OCI-LY7 (cell line): ENCODE measurements at regions not wholly inside any gene's neighbourhood (a gene's known extent, or its start where the extent isn't known, plus 50 kb on each side); places are given as distances from the start of the nearest gene placed in this dataset.

Experiments
- BruUV-seq: library from RNA; stranded (reverse); fragments of 400-500 nt; replicated peaks from 2 replicates; lab custom pipeline; 2021; lab: Mats Ljungman, UMichigan
- CTCF ChIA-PET: fragments of 300-600 bp; sonication (Branson Sonifier 250); formaldehyde crosslinking; loops from one replicate; lab custom pipeline; 2022; ENCODE audit warnings: antibody characterized with exemption; ENCODE audit not compliant: unreplicated experiment; lab: Charles Lee
- POLR2A ChIA-PET: fragments of 300-600 bp; sonication (Branson Sonifier 250); formaldehyde crosslinking; loops from one replicate; lab custom pipeline; 2022; ENCODE audit warnings: antibody characterized with exemption; lab: Charles Lee
- DNase-seq: peaks from one replicate; pipeline ENCODE4 v3.0.0-alpha.2; 2015; ENCODE audit warnings: low spot score
- H2AFZ ChIP-seq: fragments of 200-600 bp; sonication (generic), shearing (Covaris generic); 2 replicates; pipeline ENCODE4 v1.6.1; 2014; ENCODE audit warnings: mild to moderate bottlenecking, antibody characterized with exemption, low read length, moderate library complexity
- H3K27ac ChIP-seq: fragments of 200-600 bp; sonication (generic); 2 replicates; pipeline ENCODE4 v1.5.1; 2014; ENCODE audit warnings: mixed run types, low read depth, mild to moderate bottlenecking, moderate library complexity, low read length, inconsistent platforms; ENCODE audit not compliant: poor library complexity, severe bottlenecking
- H3K36me3 ChIP-seq: fragments of 200-600 bp; sonication (generic); 2 replicates; pipeline ENCODE4 v1.6.1; 2014; ENCODE audit warnings: mild to moderate bottlenecking, antibody characterized with exemption, low read length, moderate library complexity, mixed read lengths; ENCODE audit not compliant: insufficient read depth
- H3K4me1 ChIP-seq: fragments of 200-600 bp; sonication (generic); 2 replicates; pipeline ENCODE4 v1.5.1; 2014; ENCODE audit warnings: mild to moderate bottlenecking, low read length; ENCODE audit not compliant: insufficient read depth, poor library complexity, severe bottlenecking
- H3K4me2 ChIP-seq: fragments of 200-600 bp; sonication (generic); 2 replicates; pipeline ENCODE4 v1.6.1; 2014; ENCODE audit warnings: mild to moderate bottlenecking, low read length
- H3K4me3 ChIP-seq: fragments of 200-600 bp; sonication (generic); 2 replicates; pipeline ENCODE4 v1.5.1; 2014; ENCODE audit warnings: mild to moderate bottlenecking, low read depth, low read length; ENCODE audit not compliant: poor library complexity, severe bottlenecking
- H3K79me2 ChIP-seq: fragments of 200-600 bp; sonication (generic); 2 replicates; pipeline ENCODE4 v1.6.1; 2016; ENCODE audit warnings: low read depth, mild to moderate bottlenecking, low read length, moderate library complexity, mixed read lengths; ENCODE audit not compliant: insufficient read depth
- H3K9me2 ChIP-seq: fragments of 200-600 bp; sonication (generic); 2 replicates; pipeline ENCODE4 v1.6.1; 2016; ENCODE audit warnings: mild to moderate bottlenecking, low read length, mixed read lengths; ENCODE audit not compliant: insufficient read depth
- H3K9me3 ChIP-seq: fragments of 200-600 bp; sonication (generic); 2 replicates; pipeline ENCODE4 v1.6.1; 2014; ENCODE audit warnings: mild to moderate bottlenecking, mixed run types, low read length, mixed read lengths
- H4K20me1 ChIP-seq: fragments of 200-600 bp; sonication (generic); 2 replicates; pipeline ENCODE4 v1.6.1; 2014; ENCODE audit warnings: mild to moderate bottlenecking, antibody characterized with exemption, low read length, moderate library complexity, mixed read lengths; ENCODE audit not compliant: insufficient read depth
- EZH2phosphoT487 ChIP-seq: fragments of 200-600 bp; sonication (generic); IDR thresholded peaks from 2 replicates; pipeline ENCODE4 v1.6.1; 2018; ENCODE audit warnings: low read depth, borderline replicate concordance, mild to moderate bottlenecking, mixed run types, antibody characterized with exemption, low read length, moderate library complexity, mixed read lengths
- intact Hi-C: fragments of 100-400 bp; cut with micrococcal nuclease; formaldehyde crosslinking; loops from one replicate; pipeline ENCODE4 v1.10.0; 2022; ENCODE audit not compliant: unreplicated experiment
- TF ChIP-seq, protein P1 (sequence below): fragments of 200-600 bp; sonication (generic); conservative IDR thresholded peaks from 2 replicates; pipeline ENCODE4 v1.5.1; 2014; ENCODE audit warnings: mild to moderate bottlenecking, antibody characterized with exemption, low read length, moderate library complexity, mixed read lengths

GRCh38 chr1:157245823-157246222, 107.6 kb upstream of the ETV3 start:
- intact Hi-C loops = no loop called here
- POLR2A ChIA-PET = no interaction called here
- CTCF ChIA-PET = no interaction called here

GRCh38 chr1:157241185-157241538, 103.0 kb upstream of the ETV3 start:
- no peaks in the 10 kb centered on the region for H4K20me1 ChIP-seq
- H3K9me2 ChIP-seq = no peaks in the 10 kb centered on the region
- H3K79me2 ChIP-seq = no peaks in the 10 kb centered on the region
- ChIA-PET CTCF (no interaction called here), POLR2A (no interaction called here)
- no peaks in the 10 kb centered on the region for H3K36me3 ChIP-seq
- no peak for DNase-seq
- no peaks in the 10 kb centered on the region for H3K4me1 ChIP-seq
- TF ChIP-seq, protein P1, sequence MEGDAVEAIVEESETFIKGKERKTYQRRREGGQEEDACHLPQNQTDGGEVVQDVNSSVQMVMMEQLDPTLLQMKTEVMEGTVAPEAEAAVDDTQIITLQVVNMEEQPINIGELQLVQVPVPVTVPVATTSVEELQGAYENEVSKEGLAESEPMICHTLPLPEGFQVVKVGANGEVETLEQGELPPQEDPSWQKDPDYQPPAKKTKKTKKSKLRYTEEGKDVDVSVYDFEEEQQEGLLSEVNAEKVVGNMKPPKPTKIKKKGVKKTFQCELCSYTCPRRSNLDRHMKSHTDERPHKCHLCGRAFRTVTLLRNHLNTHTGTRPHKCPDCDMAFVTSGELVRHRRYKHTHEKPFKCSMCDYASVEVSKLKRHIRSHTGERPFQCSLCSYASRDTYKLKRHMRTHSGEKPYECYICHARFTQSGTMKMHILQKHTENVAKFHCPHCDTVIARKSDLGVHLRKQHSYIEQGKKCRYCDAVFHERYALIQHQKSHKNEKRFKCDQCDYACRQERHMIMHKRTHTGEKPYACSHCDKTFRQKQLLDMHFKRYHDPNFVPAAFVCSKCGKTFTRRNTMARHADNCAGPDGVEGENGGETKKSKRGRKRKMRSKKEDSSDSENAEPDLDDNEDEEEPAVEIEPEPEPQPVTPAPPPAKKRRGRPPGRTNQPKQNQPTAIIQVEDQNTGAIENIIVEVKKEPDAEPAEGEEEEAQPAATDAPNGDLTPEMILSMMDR = no peak
- no peak for TF ChIP-seq EZH2phosphoT487
- H3K27ac ChIP-seq = no peak overlapping the region
- no peak overlapping the region for H3K4me2 ChIP-seq
- no peaks in the 10 kb centered on the region for H3K9me3 ChIP-seq
- H2AFZ ChIP-seq = no peak overlapping the region
- H3K4me3 ChIP-seq = no peak overlapping the region
- BruUV-seq = no TSS peak
- intact Hi-C loops = no loop called here

More at GRCh38 chr1:157245823-157246222, 107.6 kb upstream of the ETV3 start:
- no peaks in the 10 kb centered on the region for H3K4me1 ChIP-seq
- H3K4me2 ChIP-seq = no peak overlapping the region
- TF ChIP-seq, protein P1 = no peak
- TF ChIP-seq EZH2phosphoT487 = no peak
- no peaks in the 10 kb centered on the region for H3K36me3 ChIP-seq
- no peak overlapping the region for H3K27ac ChIP-seq
- H3K9me2 ChIP-seq = no peaks in the 10 kb centered on the region
- H4K20me1 ChIP-seq = no peaks in the 10 kb centered on the region
- no peaks in the 10 kb centered on the region for H3K9me3 ChIP-seq
- BruUV-seq = no TSS peak
- no peak for DNase-seq
- H3K4me3 ChIP-seq = no peak overlapping the region
- no peak overlapping the region for H2AFZ ChIP-seq
- no peaks in the 10 kb centered on the region for H3K79me2 ChIP-seq

DNA sequence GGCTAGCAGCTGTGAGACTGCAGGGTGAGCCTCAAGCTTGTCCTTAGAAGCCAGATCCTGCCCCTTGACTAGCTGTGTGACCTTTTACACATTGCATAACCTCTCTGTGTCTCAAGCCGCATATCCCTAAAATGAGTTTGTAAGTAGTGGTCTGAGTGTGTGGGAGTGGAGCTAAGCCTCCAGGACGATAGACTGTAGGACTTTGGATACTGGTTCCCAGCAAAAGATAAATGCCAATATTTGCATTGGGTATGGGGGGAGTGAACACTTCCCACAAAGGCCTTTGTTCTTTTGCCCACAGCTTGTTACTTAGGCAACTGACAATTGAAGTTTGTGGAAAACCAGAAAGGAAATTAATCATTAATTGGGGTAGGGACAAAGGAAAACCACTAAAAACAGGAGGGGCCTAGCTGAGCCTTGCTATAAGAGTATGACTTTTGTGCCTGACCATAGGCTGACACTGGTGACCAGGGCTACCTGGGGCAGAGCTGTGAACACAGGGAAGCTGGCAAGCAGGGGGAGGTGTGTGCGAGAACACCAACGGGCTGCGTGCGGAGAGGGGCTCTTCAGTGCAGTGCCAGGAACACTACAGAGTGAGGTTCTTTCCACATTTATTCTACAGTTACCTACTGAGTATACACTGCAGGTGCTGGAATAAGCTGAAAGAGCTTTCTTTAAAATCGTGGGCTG, 102.4 kb upstream of the ETV3 start:
- no peak for DNase-seq
- H3K4me1 ChIP-seq = no peaks in the 10 kb centered on the region
- H3K36me3 ChIP-seq = no peaks in the 10 kb centered on the region
- H3K27ac ChIP-seq = no peak overlapping the region
- ChIA-PET CTCF (no interaction called here), POLR2A (no interaction called here)
- no peak for TF ChIP-seq EZH2phosphoT487
- TF ChIP-seq, protein P1 = no peak
- intact Hi-C loops = no loop called here
- H3K4me3 ChIP-seq = no peak overlapping the region
- no peaks in the 10 kb centered on the region for H3K79me2 ChIP-seq
- no TSS peak for BruUV-seq
- no peak overlapping the region for H2AFZ ChIP-seq
- no peaks in the 10 kb centered on the region for H4K20me1 ChIP-seq
- no peaks in the 10 kb centered on the region for H3K9me2 ChIP-seq
- no peak overlapping the region for H3K4me2 ChIP-seq
- H3K9me3 ChIP-seq = no peaks in the 10 kb centered on the region
